Heart left ventricle (tissue), 13 donors: ENCODE measurements at regions not wholly inside any gene's neighbourhood (a gene's known extent, or its start where the extent isn't known, plus 50 kb on each side); places are given as distances from the start of the nearest gene placed in this dataset.

Source experiments
- POLR2A ChIP-seq, 2 donors: fragments of 450-650 bp; IDR thresholded peaks; one replicate each; pipeline ENCODE4 v1.6.1; 2017; ENCODE audit warnings: antibody characterized with exemption in 2 of 2, mild to moderate bottlenecking in 2 of 2, moderate library complexity in 2 of 2
- TF ChIP-seq, protein P1 (sequence below), 12 donors: fragments of 200-600 bp; sonication (generic) in 4 of 12; IDR thresholded peaks; one replicate each; pipeline versions ENCODE4 v1.5.0 to v1.8.0; 2018 to 2022; ENCODE audit warnings: antibody characterized with exemption in 12 of 12, mild to moderate bottlenecking in 5 of 12
- donor health status: ischemic (EF 13 %, LVEDD 7.1; RV severe dilation, severe dysfunction).
- donor health status: DM: no; HTN: yes; CAD: no.
- donor health status: DM: no; HTN: no; CAD: no.
- donor health status: ischemic (EF 25% LVEDD 6.9; RV normal size, moderate dysfunction).
- donor health status: ischemic (EF 25% LVEDD 5.7; RV mildly dilated, moderate dysfunction).
- donor health status: ischemic (EF 35%, LVEDD 5.7; RV mildly dilated, moderate dysfunction).
- donor health status: nonischemic (EF 11% LVEDD 7.7; RV severe dilation, severe dysfunction).
- donor health status: DM: yes; HTN: yes; CAD: no.
- donor health status: PGD.
- donor health status: ischemic (EF 29% LVEDD 5.4; RV normal size, mild dysfunction).
- donor health status: nonischemic (EF 23%, LVEDD 6.1; RV moderate dilation, normal function).

DNA sequence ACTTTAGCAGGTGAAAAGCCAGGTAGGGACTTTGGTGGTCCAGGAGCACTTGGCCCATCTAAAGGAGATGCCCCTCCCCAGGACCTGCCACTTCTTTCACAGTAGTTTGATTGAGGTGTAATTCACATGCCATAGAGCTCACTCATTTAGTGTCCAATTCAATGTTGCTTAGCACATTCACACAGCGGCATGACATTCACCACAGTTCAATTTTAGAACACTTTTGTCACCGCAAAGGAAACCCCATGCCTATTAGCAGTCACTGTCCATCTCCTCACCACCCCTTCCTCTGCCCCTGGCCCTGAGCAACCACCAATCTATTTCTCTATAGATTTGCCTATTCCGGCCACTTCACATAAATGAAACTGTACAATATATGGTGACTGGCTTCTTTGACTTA is 211.6 kb upstream of the ZMIZ1 start:
- TF ChIP-seq, protein P1, sequence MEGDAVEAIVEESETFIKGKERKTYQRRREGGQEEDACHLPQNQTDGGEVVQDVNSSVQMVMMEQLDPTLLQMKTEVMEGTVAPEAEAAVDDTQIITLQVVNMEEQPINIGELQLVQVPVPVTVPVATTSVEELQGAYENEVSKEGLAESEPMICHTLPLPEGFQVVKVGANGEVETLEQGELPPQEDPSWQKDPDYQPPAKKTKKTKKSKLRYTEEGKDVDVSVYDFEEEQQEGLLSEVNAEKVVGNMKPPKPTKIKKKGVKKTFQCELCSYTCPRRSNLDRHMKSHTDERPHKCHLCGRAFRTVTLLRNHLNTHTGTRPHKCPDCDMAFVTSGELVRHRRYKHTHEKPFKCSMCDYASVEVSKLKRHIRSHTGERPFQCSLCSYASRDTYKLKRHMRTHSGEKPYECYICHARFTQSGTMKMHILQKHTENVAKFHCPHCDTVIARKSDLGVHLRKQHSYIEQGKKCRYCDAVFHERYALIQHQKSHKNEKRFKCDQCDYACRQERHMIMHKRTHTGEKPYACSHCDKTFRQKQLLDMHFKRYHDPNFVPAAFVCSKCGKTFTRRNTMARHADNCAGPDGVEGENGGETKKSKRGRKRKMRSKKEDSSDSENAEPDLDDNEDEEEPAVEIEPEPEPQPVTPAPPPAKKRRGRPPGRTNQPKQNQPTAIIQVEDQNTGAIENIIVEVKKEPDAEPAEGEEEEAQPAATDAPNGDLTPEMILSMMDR (IDR thresholded peaks at IDR 0.05): no peak
- TF ChIP-seq POLR2A (IDR thresholded peaks at IDR 0.05): no peak
